GM19351 (cell line): ENCODE measurements at regions not wholly inside any gene's neighbourhood (a gene's known extent, or its start where the extent isn't known, plus 50 kb on each side); places are given as distances from the start of the nearest gene placed in this dataset.
A peak's percentile ranks its signal among the peaks of the same experiment; 100 is the strongest.
"Not testable (repeated sequence)": the region's sequence is repeated elsewhere in the genome, so short reads cannot be mapped to it uniquely, and the experiment has no call there.

Experiments used
- ATAC-seq: cut with Tn5 transposase; IDR thresholded peaks from one replicate; pipeline ENCODE4 v1.9.1; 2021; ENCODE audit warnings: mild to moderate bottlenecking, moderate library complexity; ENCODE audit not compliant: unreplicated experiment

DNA sequence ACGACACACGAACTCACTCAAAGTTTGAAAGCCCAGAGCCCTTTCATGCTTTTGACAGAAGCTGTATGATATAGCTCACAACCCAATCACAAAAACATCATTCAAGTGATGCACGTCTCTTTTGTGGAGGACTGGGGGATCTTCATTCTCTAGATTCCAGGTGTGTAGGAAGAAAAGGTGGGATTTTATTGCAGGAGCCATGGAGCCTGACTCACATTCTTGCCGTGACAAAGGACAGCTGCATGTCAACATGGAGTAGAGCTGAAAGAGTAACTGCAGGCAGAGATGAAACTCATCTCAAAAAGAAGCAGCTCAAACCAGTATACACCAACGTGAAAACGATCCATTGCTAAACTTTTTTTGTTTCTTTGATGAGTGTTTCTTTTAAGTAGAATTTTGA, 50.9 kb upstream of the PDE1A start:
- ATAC-seq: no peak

DNA sequence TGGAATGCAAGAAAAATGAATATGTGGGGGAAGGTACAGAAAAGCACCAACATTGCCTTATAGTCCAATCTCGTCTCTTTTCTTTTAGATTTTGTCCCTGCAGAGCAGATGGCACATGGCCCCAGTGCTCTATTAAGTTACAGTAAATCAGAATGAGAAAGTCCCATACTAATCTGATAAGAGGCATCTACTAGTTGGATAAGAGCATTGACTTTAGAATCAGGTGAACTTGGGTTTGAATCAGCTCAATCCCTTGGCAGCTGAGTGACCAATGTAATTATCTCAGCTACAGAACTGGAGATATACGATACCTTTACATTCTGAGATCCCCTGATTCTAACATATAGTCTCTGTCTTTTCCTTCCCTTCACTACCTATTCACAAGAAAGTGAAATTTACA, 54.8 kb upstream of the PDE1A start:
- no peak for ATAC-seq

DNA sequence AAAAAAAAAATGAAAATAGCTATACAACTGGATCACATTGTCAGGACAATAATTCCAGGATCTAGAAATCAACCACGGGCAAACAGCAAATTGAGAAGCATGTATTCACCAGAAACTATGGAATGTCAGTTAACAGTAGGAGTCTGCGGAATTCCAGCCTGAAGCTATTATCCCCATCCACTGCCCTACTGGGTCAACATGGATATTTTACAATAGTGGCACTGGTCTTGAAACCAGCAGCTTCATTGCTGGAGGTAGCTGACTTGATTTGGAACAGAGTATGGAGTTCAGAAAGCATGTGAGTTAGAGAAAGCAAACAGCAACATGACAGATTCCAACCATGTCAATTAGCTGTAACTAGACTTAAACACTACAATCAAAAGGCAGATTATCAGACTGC, 55.7 kb upstream of the PDE1A start:
- ATAC-seq: no peak

DNA sequence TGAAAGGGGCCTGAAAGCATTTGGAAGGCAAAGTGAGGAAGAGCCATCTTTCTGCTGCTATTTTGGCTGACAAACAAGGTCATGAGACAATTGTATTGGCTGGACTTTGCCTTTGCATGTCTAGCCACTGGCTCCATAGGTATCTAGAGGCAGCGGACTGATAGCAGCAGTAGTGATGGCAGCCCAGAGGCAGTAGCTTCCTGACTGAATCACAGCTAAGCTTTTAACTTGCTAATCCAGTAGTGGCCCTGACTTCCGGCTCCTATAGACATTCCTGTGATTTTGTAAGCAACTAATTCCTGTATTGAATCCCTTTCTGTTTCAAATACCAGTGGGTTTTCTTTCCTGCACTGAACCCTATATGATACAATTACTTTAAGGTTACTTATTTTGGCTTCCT, 69.8 kb upstream of the PDE1A start:
- ATAC-seq: no peak

GRCh38 chr2:182499706-182500470, 73.1 kb upstream of the PDE1A start:
- no peak for ATAC-seq

GRCh38 chr2:182503886-182504285, 77.0 kb upstream of the PDE1A start:
- ATAC-seq: no peak

GRCh38 chr2:182504903-182505302, 78.1 kb upstream of the PDE1A start:
- no peak for ATAC-seq

GRCh38 chr2:182506606-182507005, 79.8 kb upstream of the PDE1A start:
- ATAC-seq: no peak

- not testable (repeated sequence) for ATAC-seq
These were observed 81.7 kb upstream of the PDE1A start for GRCh38 chr2:182508583-182508982.

GRCh38 chr2:182509216-182509615, 82.4 kb upstream of the PDE1A start:
- no peak for ATAC-seq

DNA sequence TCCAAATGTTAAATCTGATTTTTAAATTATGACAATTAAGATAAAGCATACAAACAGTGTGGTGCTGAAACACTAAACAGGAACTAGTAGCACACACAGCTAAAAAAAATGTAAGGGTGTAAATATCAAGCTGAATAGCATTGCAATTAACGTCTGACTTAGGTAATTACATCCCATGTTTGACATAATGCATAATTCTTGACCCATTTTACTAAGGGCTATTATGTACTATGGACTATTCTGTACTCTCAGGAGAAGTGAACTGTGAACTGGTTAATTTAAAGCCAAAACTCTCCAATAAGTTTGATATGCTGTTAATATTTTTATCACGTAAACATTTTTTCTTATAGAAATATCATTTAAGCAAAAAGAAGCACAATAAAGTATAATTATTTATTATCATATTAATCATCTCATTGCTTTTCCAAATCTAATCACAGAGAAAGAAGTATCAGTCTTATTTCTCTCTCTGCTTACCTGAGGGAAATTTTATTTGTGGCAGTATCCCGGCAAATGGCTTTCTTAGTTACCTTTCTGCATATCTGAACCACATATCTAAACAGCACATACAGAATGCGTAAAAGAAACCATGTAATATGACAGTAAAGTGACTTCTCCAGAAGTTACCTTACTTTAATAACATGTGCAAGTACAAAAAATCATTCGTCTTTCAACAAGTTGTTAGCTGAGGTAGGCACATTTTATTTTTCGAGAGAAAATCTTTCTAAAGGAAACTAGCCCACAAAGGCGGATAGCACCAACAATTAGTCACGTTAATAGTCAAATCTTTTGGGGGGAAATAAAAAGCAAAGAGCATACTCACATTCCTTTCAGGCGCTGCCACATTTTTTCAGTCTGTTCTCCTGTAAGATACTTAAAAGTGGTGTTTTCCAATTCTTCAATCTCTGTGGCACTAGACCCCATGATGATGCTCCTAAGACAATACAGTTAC, 94.9 kb upstream of the PDE1A start:
- ATAC-seq: no peak

DNA sequence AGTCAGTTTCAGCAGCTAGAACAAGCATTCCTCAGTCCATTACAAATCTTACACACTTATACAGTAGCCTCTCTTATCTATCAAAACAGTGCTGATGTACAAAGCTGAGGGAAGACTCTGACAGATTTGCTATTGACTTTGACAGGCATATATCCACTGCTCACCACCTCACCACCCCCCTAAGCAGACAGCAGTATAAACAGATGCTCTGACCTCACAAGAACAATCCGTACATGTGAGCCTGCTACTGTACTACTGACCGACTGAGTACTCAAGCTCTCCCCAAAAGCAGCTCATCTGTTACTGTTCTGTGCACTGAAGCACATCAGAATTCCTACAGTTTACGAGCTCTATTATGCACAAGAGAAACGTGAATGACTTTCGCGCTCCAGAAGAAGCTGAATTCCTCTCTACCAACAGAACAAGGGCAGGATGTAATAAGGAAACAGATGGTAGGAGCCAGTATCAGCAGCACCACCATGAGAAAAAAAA, 95.6 kb upstream of the PDE1A start:
- ATAC-seq: no peak

DNA sequence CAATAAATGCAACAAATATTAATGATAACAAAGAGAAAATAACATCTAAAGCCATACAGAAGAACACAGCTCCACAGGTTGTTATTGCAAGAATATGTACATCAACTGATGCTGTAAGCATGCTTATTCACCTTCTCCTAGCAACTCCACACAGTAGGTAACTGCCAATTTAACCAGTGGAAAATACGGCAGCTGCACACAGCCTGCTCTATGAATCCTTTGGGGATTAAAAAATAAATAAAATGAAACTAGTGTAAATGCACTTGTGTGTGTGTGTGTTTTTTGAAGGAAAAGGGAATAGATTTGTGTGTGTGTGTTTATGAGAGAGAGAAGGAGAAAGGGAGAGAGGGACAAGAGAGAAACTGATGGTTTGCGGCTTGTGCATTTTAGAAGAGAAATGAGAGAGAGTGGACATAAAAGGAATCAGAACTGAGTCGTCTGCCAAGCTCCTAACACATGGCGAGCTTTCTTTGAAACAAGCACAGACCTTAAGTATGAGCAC, 96.2 kb upstream of the PDE1A start:
- ATAC-seq: no peak

DNA sequence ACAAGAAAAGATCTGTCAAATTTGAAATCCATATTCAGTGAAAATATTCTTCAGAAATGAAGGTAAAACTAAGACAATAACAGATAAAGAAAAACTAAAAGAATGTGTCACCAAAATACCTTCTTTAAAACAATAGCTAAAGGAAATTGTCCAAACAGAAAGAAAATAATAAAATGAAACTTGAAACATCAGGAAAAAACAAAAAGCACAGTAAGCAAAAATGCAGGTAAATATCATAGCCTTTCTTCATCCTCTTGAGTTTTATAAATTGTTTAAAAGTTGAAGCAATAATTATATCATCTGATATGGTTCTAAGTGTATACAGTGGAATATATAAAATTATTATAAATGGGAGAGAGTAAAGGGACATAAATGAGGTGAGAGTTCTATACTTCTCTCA, 103.8 kb upstream of the PDE1A start:
- ATAC-seq: no peak

- no peak for ATAC-seq
These were observed 113.4 kb upstream of the PDE1A start for GRCh38 chr2:182540252-182540651.

DNA sequence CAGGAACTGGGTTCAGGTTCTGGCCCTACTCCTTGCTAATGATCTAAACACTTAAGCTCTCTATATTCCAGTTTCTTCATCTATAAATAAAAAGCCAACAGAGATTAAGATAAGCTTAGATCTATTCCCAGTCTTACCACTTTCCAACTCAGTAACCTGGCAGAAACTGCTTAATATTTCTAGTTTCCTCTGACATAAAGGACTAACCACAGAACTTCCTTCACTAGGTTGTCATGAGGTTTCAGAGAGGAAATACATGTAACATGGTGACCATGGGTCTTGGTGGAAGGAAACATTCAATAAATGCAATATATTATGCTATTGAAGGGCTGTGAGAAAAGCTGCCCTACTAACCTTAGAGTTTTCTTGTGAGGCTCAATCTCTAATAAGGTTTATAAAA, 114.4 kb upstream of the PDE1A start:
- peak; percentile 74 for ATAC-seq

DNA sequence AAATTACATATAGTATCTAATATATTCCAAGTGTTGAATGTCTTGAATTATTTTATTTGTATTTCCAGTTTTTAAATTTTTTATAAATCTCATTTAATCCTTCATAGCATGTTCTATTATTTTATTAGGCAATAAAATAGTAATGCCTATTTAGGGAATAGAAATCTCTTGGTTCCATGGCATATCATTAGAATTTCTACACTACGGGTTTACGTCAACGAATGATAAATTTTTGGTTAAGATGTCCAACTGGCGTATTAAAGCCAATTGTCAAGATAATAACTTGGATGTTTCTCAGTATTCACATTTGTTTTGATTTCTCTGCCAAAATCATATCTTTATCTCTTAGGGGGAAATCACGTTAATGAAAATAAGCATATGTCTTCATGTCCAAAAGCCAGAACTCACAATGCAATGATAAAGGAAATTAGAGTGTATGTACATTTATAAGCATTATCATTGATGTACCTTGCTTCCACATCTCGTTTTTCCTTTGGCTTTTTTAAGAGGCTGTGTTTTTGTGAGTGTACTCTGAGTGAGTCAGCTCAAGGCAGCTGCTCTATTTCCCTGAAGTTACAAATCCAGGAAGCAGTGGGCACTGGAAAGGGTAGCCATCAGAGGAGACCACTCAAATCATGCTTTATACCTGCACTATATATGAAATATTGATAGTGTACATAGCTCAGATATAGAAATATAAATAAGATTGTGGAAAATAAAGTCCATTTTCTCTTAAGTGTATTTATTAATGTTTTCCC, 115.8 kb upstream of the PDE1A start:
- ATAC-seq: no peak

DNA sequence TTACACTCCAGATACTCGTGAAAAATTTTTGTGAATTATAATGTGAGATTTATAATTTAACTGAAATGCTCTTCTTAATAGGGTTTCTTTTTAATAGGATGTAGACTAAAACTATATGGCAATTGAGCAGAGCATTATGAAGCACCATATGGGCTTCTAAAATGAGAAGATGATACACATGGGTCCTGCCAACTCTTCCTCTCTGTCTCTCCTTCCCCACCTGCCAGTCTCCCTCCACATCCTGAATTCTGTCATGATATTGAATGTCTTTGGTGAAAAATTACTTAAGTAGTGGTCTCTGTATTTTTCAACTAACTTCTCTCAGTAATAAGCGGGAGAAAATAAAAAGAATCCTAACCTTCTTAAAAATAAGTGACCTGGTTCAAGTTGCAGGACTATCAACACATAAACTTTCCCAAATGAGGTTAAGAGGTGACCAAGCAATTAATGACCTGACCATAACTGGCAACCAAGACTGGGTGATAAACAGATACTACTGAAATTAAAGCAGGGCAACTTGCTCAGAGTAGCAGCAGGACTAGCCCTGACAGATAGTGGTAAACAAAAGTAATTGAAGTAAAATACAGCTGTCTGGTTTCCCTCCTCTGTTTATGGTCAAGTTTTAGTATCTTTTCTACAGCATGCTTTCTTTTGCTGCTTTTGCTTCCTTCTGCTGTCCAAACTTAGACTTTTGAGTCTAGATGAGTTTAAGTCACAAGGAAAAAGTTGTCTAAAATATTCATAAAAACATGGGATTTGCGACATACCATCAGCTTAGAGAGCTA, 117.1 kb upstream of the PDE1A start:
- ATAC-seq: no peak

DNA sequence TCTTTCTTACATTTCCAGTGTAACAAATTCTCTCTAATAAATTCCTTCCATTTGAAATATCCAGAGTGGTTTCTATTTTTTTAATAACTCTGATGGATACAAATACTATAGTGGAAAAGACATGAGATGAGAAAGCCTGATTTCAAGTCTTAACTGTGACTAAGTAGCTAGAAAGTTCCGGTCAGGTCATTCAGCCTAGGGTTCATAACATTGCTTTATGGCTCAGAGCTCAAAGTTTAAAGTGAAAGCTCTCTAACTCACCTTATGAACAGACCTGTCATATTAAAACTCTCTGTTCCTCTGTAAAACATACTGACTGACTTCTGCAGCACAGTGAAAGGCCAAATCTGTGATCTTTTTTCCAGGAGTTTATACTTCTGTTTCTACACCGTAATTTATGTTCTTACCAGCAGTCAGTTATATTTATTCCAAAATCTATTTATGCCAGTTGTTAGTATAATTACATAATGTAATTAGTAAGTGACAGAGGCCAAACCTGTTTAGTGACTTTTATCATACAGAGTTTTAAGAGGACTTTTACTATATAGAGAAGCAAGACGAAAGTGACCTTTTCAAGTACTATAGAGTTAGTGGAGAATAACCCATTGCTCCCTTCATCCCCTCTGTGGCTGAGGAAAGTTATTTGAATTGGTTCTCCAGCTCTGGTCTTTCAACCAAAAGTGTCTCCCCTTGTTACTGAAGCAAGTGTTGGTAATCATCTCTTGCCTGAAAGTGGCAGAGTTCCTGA, 118.8 kb upstream of the PDE1A start:
- peak; percentile 73 for ATAC-seq
